DMS114 treated with DMSO at 0.1 percent for 48 hours (cell line): ENCODE measurements at regions not wholly inside any gene's neighbourhood (a gene's known extent, or its start where the extent isn't known, plus 50 kb on each side); places are given as distances from the start of the nearest gene placed in this dataset.

Experiments
- DNase-seq: peaks from one replicate; lab custom pipeline; 2025; ENCODE audit not compliant: unreplicated experiment; lab: John Stamatoyannopoulos, UW

DNA sequence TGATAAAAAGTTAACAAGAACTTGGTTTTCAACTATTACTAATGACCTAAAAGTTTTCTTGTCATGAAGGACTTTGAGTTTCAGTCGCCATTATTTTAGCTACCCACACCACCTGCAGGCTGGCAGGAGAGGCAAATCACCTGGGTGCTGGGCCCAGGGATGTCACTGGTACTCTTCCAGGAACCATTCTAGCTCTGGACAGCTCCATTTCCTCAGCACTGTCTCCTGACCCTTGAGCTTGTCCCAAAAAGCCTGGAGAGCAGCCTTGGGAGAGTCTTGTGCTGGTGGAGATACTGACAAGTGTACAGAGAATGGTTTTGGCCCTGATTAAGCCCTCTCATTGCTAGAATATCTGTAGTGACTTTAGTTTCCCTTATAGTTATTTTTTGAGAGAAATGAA lies 1924.1 kb upstream of the WWC1 start:
- DNase-seq, result no peak

DNA sequence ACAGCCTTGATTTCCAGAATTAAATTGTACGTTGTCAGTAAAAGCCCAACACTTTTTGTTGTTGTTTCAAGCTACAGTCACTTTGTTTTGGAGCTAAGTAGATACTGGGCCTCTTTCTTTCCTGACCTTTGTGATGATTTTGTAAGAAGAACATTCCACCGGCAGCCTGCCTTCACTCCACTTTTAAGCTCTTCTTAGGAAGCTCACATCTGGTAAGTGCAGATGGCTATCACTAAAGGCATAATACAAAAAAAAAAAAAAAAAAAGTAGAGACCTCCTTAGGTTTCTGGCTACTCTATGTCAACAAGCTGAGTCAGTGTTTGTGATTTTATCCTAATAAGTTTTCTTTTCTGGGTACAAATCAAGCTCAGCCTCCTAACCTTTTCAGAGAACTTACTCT lies 1922.1 kb upstream of the WWC1 start:
- DNase-seq, result no peak

DNA sequence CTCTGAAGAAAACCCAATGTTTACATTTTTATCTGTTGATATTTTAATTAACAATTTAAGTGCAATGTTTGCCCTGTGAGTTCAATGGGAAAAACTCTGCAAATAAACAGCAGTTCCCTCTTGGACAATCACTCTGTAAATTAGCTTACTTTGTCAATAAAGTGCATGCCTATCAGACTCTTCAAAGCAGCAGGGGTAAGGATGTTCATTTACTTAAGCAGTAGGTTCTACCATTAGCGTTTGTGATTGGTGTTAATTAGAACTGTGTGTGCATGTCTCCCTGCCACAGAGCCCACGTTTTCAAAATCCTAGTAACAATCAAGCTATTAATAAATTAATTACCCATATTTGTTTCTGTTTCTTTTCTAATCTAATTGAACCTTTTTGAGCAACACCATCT lies 1921.6 kb upstream of the WWC1 start:
- no peak for DNase-seq

DNA sequence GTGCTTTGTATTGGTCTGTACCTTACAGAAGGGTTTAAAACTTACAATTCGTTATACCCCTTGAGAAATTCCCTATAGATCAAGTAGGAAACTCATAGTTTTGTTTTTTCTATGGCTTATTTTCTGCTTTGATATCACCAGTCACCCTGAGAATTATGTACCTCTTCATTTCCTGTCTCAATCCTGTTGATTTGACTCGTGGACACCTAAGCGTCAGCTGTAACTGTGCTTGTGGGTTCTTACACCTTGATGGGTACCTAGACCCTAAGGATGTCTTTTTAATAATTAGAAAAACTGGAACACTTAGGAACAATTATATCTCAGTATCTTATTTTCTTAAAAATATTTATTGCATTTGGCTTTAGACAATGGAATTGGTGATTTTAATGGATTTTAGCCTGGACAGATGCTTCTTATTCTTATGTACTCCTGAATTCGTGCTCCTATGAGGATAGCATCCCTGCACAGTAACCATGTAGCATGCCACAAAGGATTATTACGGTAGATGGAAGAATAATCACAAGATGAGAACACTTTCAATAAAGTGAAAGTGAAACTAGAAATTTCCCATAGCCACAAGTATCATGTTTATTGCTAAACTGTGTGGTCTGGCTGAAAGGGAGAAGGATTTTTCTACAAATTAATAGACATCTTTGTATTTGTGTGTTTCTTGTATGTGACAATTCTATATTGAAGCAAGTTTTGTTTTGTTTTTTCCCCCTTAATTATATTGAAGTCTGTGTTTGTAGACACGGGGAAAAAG lies 1920.3 kb upstream of the WWC1 start:
- no peak for DNase-seq

DNA sequence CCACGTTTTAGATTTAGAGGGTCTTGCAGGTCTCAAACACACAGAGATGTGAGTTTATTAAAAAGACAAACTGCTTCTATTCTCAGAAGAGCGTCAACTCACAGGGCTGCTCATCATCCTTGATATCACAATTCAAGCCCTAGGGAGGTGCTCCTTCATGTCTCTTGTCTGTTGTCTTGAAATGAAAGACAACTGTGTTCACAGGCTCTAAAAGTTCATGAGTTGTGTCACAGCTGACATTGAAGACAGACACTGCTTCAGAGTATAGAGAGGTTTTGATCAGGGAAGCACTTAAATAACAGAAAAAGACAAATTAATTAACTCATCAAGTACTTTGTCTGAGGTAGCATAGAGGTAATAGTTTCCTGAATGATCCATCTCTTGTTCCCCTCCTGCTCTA lies 1917.6 kb upstream of the WWC1 start:
- DNase-seq, result no peak

DNA sequence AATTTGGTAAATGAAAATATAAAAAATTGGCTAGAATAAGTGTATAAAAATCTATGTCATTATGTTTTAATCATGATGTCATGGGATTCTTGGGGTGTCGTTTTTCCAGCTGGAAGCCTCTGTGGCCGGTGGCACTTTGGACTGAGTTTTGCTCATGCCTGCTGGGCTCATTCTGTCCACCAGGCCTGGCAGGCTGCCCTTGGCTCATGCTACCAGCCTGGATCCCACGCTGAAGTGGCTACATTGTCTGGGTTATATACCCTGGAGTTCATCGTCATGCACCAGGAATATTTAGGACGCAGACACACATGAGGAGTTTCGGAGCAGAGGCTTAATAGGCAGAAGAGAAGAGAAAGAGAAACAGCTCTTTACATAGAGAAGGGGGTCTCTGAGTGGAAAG lies 1913.7 kb upstream of the WWC1 start:
- DNase-seq, result no peak

DNA sequence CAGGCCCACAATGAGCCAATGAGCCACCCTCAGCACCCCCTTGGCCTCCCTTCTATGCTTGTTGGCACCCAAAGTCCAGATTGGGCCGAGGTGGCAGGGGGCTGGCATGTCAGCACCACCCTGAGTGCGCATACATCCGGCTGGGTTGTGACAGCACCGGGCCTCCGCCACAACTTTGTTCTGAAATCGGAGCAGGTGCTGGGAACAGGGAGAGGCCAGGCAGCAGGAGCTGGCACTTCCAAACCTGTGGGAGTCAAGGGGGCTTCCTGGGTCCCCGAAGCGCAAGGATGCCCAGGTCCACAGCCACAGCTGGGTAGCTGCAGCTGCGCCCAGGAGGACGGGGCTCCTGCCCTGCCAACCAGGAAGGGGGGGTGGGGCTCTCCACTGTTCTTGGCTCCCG lies 1911.9 kb upstream of the WWC1 start:
- no peak for DNase-seq

DNA sequence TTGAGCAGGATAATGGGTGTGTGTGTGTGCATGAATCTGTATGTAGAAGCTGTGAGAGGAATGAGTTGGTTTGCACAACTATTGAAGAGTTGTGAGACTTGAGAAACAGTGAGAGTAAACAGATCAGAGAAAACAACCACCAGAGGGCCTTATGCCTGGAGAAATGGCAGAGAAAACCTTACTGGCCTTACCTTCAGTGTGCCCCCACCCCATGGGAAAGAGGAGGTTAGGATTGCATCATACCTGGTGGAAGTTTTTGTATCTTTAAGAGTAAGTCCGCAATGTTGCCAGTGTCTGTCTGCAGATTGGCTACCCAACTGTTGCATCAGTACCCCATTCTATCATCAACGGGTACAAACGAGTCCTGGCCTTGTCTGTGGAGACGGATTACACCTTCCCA lies 1909.4 kb upstream of the WWC1 start:
- no peak for DNase-seq

DNA sequence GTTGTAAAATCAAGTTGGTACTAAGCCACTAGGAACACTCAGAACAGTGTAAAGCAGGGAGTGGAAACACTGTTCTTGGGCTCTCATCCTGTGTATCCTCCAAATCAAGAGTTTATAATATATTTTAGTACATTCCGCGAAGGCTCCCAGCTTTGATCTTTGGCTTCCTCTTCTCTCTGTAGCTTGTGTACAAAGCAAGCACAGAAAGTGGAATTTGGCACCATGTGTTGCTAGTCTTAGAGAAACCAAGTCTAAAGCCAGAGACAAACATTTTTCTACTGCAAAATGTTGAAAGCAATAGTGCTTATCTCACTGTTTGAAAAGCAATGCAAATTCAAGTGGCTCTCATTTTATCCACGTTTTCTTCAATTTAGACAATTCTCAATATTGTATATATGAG lies 1893.3 kb upstream of the WWC1 start:
- DNase-seq, result no peak

DNA sequence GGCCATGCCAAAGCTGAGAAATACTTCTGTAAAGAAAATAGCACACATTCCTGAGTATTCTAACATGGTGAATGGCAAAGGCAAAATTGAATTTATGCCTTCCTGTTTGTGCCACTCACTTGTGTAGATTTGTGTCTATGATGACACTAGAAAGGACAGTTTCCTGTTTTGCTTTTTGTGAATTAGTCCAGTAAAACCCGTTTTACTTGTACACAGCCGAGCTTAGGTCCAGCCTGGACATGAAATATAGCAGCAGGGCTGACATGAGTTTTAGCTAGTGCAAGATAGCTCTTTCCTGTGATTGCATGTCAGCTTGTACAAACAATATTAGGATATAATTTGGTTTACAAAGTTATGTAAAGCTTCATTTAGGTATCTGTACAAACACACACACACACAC lies 1891.7 kb upstream of the WWC1 start:
- DNase-seq, result no peak

DNA sequence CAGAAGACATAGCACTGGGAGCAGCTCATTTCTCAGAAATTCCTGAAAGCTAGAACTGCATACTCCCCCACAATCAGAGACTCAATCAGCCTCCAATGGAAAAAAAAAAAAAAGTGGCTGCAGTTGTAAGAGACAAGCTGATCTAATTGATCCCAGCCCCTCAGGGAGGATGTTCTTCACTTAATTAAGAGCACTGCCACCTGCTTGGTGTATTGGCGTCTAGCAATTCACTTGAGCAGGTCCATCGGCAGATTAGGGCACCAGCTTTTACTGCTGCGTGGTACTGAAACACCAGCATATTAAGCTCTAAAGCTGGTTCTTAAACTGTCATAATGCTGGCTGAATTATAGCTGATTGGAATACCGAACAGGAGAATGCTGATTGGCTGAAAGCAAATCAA lies 1890.1 kb upstream of the WWC1 start:
- no peak for DNase-seq

DNA sequence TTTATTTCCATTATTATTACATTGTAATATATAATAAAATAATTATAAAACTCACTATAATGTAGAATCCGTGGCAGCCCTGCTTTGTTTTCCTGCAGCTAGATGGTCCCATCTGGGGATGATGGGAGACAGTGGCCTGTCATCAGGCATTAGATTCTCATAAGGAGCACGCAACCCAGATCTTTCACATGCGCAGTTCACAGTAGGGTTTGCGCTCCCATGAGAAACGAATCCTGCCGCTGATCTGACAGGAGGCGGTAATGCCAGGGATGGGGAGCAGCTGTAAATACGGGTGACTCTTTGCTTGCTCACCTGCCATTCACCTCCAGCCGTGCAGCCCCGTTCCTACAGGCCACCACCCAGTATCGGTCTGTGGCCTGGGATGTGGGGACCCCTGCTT lies 1879.3 kb upstream of the WWC1 start:
- DNase-seq, result no peak

DNA sequence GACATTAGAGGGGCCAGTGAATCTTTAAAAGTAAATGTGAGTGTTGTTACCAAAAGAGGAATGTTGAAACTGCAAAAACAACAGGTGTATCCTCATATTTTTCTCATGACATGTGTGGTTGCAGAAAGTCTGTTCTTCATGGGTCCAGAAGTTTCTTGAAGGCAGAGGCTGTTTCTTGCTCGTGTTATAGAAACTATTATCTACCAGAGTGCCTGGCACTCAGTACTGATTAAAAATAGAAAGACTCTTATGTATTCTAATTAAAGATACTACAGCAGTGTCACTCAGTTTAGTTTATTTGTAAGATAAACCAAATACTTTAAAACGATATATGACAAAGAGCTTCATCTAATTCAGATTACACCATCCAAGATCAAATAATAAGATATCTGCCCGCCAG lies 1864.2 kb upstream of the WWC1 start:
- no peak for DNase-seq

DNA sequence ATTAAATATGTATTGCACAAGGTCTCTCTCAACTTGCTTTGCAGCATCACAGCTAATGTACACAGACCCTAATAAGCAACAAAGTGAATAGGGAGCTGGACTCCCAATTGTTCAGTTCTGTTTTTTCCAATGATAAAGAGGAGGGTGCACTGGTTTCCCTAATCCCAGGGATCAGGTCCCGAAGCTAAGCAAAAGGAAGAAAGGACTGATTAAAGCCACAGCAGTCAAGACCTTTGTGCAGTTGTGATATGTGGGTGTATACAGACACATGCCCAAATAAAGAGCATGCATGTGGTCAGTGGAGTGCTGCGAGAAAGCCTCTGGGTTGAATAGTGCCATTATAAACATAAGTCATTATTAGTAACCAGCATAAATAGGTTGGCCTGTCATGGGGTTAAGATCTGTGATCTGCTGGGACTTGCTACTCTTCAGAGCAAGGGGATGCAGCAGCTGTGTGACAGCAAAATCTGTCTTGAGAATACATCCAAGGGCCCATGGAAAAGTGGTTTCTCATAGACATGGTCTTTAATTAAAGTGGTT lies 1863.1 kb upstream of the WWC1 start:
- DNase-seq, result no peak

DNA sequence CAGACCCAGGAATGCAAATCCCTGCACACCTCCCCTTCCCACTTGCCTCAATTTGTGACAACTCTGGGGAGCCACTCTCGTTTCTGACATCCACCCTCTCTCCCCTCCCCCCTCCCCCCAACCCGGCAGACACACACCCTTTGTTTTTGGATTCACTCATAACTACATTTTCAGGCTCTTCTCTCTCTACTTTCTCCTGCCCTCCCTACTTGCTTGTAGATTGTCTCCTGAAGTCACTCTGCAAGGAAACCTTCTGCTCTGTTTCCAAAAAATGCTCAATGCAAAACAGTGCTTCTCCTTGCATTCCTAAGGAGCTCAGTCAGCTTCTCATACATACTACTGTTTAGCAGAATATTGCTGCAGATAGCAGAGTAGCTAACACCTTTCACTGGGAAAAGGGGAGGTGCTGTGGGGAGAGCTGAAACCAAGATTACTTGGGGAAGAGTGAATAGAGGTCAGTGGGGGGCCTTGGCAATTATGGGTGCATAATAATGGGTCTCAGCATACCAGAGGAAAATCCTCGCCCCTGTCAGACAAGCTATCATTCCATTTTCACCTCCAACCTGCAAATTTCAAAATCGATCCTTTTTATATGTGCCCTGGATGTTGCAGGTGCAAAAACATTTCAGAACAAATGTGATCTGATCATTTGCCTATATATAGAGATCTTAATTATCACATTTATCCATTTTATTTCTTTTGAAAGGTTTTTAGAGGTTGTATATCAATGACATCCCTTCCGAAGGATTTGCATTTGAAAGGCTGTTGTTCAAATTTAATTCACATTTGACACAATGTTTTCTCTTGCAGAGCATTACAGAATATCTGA lies 1860.7 kb upstream of the WWC1 start:
- DNase-seq, result no peak

DNA sequence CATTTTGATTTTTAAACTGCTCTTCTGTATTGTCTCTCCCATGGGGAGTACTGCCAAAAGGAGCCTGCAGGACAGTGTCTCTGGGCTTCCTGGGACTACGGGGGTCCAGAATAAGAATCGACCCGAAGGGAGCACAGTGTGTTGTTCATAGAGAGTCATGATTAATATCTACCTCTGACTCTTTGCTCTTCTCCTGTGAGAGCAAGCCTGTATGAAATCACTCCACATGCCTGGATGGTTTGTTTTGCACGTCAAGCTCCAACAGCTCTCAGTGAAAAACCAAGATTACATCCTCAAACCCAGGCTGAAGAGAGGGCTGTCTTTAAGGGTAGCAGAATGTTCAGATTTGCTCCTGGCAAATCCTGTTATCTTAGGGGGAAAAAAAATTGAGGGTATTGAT lies 1860.0 kb upstream of the WWC1 start:
- DNase-seq, result no peak

DNA sequence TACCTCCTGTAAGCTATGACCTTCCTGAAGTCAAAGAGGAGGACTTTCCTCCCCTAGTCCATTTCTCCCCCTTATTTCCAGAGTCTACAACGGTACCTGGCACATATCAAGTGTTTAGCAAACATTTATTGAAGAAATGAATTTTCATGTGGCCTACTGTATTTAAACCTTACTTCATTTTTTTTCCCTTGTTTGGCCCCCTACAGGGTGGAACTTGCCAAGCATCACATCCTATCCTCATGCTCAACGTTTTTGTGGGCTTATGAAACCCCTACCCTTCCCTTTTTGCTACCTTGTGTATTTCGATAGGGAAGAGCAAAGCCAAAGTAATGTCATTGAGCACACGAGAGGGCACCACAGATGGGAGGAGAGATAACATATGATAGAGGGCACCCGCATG lies 1857.8 kb upstream of the WWC1 start:
- DNase-seq, result no peak

DNA sequence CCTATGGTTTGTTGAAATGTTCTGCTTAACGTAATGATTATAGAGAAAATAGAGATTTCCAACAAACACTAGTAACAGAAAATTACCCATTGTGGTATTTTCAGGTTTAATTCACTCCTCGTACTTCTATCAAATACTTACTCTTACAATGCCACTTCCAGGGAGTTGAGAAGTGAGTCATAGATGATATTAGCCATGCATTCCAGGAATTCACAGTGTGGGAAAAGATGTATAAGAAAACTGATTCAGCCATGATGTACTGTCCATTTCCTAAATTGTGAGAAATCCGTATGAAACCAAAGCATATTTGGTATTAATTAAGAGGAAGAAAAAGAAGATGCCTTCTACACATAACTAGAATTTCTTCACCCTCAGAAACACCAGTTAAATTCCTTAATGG lies 1854.6 kb upstream of the WWC1 start:
- DNase-seq, result no peak

DNA sequence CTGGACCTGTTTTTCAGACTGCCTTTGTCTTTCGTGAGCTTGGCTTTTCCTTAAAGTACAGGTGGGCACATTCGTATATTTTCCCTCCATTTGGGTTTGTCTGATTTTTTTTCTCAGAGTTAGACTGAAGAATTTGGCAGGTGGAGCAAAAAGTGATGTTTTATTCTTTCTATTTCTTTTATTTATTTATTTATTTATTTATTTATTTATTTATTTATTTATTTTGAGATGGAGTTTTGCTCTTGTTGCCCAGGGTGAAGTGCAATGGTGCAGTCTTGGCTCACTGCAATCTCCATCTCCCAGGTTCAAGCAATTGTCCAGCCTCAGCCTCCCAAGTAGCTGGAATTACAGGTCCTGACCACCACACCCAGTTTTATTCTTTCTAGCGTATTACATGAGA lies 1805.1 kb upstream of the WWC1 start:
- no peak for DNase-seq

DNA sequence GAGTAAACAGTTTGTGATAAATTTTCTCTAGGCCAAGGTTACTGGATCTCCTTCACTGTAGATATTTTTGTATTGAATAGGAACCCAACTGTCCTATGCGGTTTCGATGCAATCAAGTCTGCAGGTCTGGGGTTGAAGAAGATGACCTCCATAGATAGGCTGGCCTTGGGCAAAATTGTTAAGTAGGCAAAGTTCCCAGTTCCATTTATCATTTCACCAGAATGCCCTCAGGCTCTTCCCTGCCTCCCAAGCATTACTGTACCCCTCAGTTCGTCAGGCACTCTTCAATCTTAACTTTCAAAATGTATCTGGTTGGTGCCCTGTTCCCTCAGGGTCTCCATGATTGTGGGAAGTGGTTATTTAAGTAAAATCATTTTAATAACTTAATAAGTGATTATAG lies 1802.9 kb upstream of the WWC1 start:
- no peak for DNase-seq

DNA sequence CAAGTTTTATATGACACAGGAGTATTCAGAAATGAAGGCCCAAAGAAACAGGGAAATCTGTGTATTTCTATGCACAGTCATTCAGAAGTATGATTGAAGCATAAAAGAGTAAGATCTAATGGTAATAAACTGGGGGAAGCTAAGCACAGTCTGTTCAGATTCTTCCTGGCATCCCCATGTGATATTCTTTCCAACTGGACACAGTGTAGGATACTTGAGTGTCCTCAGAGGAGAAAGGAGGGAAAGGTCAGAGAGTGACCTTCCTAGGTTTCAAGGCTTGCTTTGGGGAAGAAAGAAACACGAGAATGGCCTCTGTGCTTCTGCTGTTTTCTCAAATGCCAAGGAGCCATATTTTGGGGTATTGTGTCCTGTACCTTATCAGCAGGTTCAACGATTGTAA lies 1798.4 kb upstream of the WWC1 start:
- no peak for DNase-seq

DNA sequence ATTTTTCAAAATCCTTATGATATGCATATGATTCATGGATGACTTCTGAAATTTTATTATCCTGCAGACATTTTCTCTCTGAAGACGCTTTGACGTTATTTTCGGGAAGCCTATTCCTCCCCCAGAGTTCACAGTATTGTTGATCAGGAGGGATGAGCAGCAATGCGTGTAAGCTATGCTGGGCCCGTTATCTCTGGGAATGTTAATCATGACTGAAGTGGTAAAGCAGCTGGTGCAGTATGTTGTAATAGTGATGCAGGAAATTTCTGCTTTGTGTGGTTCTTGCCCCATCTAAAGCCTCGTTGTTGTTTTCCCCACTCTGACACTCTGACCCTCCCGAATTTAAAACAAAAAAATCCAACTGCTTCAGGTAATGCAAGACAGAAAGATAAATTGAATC lies 1797.8 kb upstream of the WWC1 start:
- no peak for DNase-seq
